ENCODE measurements at regions not wholly inside any gene's neighbourhood (a gene's known extent, or its start where the extent isn't known, plus 50 kb on each side); places are given as distances from the start of the nearest gene placed in this dataset.
"Not testable (repeated sequence)": the region's sequence is repeated elsewhere in the genome, so short reads cannot be mapped to it uniquely, and the experiment has no call there.

- intact Hi-C loops (cut with DNase I) = no loop called here
- Histone ChIP-seq H3K9me3 (no peaks in the 10 kb centered on the region), H3K4me3 (no peak overlapping the region), H3K36me3 (no peaks in the 10 kb centered on the region), H3K27me3 (no peaks in the 10 kb centered on the region), H3K27ac (no peak overlapping the region), H3K4me1 (no peaks in the 10 kb centered on the region)
- no peak for DNase-seq (ENCODE audit: extremely low spot score in 2 of 2)
- no peak for TF ChIP-seq POLR2A (IDR thresholded peaks at IDR 0.05)
- TF ChIP-seq POLR2AphosphoS5 (IDR thresholded peaks at IDR 0.05; ENCODE audit: insufficient read depth in 1 of 2, low read depth in 1 of 2) = no peak
- no peak for TF ChIP-seq CTCF (IDR thresholded peaks at IDR 0.05)
These were observed 208.7 kb downstream of the SOX2 start for GRCh38 chr3:181920409-181920808.

DNA sequence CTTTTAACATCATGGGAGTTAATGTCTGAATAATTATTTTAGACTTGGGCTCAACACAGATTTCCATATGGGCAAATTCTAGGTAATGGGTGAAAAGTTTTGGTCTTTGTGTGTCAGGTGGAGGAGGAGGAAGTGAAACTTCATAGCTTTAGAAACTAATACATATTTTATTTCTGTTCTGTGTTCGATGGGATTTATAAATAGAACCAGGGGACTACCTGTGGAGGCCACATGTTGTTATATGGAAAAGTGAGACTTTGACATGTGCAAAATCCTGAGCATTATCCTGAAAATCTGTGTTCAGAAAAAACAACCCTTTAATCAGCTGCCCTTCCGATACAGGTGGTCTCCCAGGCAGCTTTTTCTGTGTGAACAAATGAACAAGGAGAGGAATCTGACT lies 209.5 kb downstream of the SOX2 start:
- no peak overlapping the region for H3K27ac ChIP-seq
- intact Hi-C loops (cut with DNase I) = no loop called here
- no peaks in the 10 kb centered on the region for H3K27me3 ChIP-seq
- H3K4me3 ChIP-seq = no peak overlapping the region
- H3K9me3 ChIP-seq = no peaks in the 10 kb centered on the region
- H3K36me3 ChIP-seq = no peaks in the 10 kb centered on the region
- H3K4me1 ChIP-seq = no peaks in the 10 kb centered on the region
- TF ChIP-seq POLR2AphosphoS5 (IDR thresholded peaks at IDR 0.05; ENCODE audit: insufficient read depth in 1 of 2, low read depth in 1 of 2) = no peak
- TF ChIP-seq CTCF (IDR thresholded peaks at IDR 0.05) = no peak
- DNase-seq (ENCODE audit: extremely low spot score in 2 of 2) = no peak

GRCh38 chr3:181925841-181926240 lies 214.1 kb downstream of the SOX2 start:
- DNase-seq (ENCODE audit: extremely low spot score in 2 of 2); H3K4me3 ChIP-seq; H3K4me1 ChIP-seq; intact Hi-C loops (cut with DNase I); H3K9me3 ChIP-seq; H3K27me3 ChIP-seq; H3K36me3 ChIP-seq; H3K27ac ChIP-seq: not testable (repeated sequence)

DNA sequence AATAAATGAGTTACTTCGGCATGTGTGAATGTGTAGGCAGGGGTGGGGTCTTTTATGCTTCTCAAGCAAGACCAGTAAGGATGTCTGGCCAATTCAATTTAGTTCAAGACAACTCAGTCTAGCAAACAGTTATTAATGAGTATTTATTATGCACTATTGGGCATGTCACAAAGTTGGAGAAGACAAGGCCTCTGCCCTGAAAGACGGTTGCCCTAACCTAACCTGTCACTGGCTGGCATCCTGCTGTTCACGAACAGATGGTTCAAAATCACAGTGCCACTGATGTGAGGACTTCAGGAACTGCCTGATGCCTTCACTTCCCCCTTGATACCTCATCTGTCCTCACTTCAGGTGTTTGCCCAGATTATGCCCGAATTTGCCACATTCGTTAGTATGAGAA lies 217.8 kb downstream of the SOX2 start:
- intact Hi-C loops (cut with DNase I) = no loop called here
- no peak for DNase-seq (ENCODE audit: extremely low spot score in 2 of 2)
- no peaks in the 10 kb centered on the region for H3K36me3 ChIP-seq
- H3K9me3 ChIP-seq = no peaks in the 10 kb centered on the region
- H3K4me1 ChIP-seq = no peaks in the 10 kb centered on the region
- TF ChIP-seq CTCF (IDR thresholded peaks at IDR 0.05) = no peak
- no peak overlapping the region for H3K27ac ChIP-seq
- no peak overlapping the region for H3K4me3 ChIP-seq
- no peaks in the 10 kb centered on the region for H3K27me3 ChIP-seq

- intact Hi-C loops (cut with DNase I) = no loop called here
These were observed 218.4 kb downstream of the SOX2 start for GRCh38 chr3:181930105-181930504.

More at GRCh38 chr3:181930105-181930504, 218.4 kb downstream of the SOX2 start:
- Histone ChIP-seq H3K4me3 (no peak overlapping the region), H3K4me1 (no peaks in the 10 kb centered on the region), H3K36me3 (no peaks in the 10 kb centered on the region), H3K27me3 (no peaks in the 10 kb centered on the region), H3K27ac (no peak overlapping the region), H3K9me3 (no peaks in the 10 kb centered on the region)
- no peak for TF ChIP-seq CTCF (IDR thresholded peaks at IDR 0.05)
- DNase-seq (ENCODE audit: extremely low spot score in 2 of 2) = no peak

All from vagina (tissue), 2 donors.